CD4-positive, alpha-beta T cell treated with Interleukin-6 for 4 hours (primary cell): ENCODE measurements at regions not wholly inside any gene's neighbourhood (a gene's known extent, or its start where the extent isn't known, plus 50 kb on each side); places are given as distances from the start of the nearest gene placed in this dataset.
"Not testable (repeated sequence)": the region's sequence is repeated elsewhere in the genome, so short reads cannot be mapped to it uniquely, and the experiment has no call there.

Experiments used
- DNase-seq: peaks from one replicate; pipeline ENCODE4 v3.0.0-alpha.2; 2020; ENCODE audit warnings: mixed read lengths

GRCh38 chr9:30774326-30774725, 1610.1 kb upstream of the ACO1 start:
- DNase-seq = no peak

DNA sequence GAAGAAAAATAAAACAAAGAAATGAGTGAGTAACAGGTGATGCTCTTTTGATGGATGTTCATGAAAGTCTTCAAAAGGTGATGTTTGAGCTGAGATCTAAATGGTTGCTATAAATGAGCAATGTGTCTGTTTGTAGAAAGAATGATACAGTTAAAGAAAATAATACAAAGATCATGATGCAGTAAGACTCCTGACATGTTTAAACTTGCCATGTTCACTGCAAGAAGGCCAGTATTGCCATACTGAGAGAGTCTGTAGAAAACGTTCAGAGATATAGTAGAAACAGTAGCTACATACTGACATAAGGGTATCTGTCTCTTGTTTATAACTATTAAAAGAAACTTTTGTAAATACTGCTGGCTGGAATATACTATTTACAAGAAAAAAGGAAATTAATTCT, 1609.2 kb upstream of the ACO1 start:
- no peak for DNase-seq

DNA sequence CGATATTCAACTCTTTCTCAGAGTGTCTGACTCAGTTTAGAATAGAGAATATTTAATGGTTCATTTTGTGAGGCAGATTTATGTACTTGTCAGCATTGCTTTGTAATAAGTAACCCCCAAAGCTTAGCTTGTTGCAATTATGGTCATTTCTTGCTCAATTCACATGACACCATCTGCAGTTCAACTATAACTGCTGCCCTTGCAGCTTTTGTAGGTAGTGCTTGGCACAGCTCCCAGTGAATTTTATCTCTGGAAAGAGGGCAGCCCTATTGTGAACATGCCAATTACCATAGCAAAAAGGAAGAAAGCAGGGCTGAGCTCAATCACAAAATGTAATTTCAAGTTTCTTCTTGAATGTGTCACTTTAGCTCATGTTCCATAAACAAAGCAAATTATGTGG, 1587.7 kb upstream of the ACO1 start:
- DNase-seq = no peak

- DNase-seq = no peak
Measured at GRCh38 chr9:30799527-30800101, 1584.8 kb upstream of the ACO1 start.

DNA sequence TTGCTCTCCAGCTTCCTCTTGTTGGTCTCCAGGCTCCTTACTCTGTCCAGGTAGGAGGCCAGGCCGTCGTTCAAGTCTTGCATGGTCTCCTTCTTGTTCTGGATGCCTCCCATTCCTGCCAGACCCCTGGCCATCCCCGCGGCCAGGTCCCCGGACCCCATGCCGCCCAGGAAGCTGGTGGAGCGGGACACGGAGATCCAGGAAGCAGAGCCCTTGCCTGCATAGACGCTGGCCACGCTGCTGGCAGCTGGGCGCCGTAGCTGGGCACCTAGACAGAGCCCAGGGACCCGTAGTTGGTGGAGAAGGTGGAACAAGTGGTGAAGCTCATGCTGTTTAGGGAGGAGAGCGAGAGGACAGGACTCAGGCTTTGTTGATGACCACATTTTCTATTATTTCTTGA, 1584.0 kb upstream of the ACO1 start:
- no peak for DNase-seq

DNA sequence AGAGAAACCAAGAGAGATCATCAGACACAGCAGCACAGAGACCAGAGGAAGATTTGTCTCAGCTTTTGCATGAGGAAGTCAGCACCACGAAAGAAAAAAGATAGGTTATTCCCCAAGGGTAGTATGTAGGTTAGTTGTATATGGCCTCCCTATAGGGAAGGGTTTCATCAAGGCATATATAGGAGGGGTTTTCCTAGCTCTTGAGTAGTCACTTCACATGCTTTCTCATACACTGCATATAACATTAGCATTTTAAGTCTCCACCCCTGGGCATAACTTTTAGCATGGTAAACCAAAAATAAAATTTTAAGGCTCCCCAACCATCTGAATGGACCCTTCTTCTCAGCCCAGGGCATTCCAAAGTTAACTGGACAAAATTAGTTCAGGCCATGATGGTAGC, 1571.6 kb upstream of the ACO1 start:
- no peak for DNase-seq

DNA sequence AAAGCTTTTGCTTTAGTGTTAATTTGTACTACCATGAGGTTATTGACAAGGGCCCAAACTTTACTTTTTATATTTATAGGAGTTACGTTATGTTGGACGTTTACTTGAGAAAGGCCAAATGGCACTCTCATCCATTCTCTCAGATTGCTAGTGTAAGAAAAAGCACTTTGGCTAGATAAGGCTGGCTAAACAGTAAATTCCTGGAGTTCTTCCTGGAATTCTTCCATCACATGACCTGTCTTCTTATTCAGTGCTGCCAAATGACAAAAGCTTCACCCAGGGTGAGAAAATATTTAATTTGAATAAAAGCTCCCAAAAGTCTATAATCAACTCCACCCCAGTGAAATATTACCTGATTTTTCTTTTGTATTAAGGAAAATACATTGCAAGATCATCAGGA, 1568.9 kb upstream of the ACO1 start:
- no peak for DNase-seq

GRCh38 chr9:30845136-30845535, 1539.3 kb upstream of the ACO1 start:
- no peak for DNase-seq

DNA sequence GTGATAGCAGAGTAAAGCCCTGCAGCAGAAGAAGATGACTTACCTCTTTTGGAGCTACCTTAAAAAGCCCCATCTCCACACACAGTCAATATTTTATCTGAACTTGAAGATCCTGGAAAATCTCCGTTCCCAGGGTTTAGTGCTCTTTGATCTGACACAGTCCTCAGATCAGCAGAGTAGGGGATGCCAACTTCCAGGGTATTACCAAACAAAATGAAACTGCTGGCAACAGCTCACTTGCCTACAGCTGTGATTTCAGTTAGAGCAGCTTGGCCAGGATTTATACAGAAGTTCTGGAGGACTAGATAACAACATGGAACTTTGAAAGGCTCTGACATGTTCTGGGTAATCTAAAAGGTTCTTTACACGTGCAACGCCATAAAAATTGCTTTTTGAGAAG, 1537.8 kb upstream of the ACO1 start:
- no peak for DNase-seq

DNA sequence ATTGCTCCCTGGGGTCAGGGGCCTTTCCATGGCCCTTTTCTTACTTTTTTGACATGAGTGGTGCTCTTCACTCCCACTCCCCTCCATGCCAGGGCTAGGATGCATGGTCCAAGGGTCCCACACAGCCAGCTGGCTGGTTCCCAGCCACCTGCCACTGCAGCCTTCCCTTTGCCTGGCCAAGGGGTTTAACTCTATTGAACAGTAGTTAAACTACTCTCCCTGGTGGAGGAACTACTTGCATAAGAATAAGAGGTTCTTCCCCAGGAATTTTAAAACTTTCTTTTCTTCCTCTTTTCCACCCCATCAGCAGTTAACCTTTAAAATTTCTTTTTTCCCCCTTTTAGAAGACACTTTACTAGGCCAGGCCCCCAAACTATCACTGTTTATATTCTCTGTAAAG, 1532.8 kb upstream of the ACO1 start:
- DNase-seq = no peak

DNA sequence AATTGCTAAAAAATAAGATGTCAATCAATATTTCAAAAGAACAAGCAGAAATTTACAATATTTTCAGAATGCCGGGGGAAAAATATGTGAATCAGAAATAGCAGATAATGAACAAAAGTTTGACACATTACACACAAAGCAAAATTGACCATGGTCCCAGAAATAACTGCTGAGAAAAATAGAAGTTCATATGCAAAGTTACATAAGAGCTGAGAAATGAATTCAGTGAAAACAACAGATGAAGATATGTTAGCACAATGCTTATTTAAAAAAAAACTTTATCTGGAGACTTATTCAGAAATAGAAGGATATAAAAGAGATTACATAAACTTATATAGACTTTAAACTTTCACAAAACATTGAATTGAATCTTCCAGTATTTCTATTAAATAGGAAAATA, 1483.7 kb upstream of the ACO1 start:
- DNase-seq = no peak

DNA sequence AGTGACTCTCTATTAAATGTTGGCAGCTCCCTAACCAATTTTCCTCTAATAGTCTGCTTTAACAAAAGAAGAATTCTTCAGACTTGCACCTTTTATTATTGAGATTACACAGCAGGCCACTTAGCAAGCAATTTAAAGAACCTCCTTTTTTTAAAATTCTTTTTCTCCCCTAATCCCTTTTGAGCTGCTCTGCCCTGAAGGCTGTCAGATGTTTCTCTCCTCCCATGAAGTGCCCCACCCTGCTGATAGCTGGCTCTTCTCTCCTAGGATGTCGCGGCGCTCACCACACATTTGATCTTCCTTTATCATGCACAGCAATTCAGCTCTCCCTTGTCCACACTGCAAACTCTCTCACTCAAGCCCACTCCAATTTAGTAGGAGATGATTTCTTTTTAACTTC, 1471.1 kb upstream of the ACO1 start:
- no peak for DNase-seq

DNA sequence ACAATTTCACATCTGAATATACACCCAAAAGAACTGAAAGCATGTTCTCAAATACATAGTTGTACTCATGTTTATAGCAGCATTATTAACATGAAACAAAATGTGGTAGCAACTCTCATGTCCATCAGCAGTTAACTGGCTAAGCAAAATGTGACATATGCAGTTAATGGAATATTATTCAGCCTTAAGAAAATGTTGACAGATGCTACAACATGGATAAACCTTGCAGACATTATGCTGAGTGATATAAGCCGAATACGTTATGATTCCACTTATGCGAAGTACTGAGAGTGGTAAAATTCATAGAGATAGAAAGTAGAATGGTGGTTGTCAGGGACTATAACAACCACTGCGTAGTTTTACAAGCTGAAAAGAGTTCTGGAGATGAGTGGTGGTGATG, 1469.0 kb upstream of the ACO1 start:
- DNase-seq = no peak

DNA sequence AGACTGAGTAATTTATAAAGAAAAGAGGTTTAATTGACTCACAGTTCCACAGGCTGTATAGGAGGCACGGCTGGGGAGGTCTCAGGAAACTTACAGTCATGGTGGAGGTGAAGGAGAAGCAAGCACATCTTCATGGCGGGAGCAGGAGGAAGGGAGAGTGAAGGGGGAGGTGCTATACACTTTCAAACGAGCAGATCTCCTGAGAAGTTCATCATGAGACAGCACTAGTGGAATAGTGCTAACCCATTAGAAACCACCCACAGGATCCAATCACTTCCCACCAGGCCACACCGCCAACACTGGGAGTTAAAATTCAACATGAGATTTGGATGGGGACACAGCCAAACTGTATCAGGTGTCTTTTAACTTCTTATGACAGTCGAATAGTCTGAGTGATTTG, 1459.3 kb upstream of the ACO1 start:
- DNase-seq = no peak

DNA sequence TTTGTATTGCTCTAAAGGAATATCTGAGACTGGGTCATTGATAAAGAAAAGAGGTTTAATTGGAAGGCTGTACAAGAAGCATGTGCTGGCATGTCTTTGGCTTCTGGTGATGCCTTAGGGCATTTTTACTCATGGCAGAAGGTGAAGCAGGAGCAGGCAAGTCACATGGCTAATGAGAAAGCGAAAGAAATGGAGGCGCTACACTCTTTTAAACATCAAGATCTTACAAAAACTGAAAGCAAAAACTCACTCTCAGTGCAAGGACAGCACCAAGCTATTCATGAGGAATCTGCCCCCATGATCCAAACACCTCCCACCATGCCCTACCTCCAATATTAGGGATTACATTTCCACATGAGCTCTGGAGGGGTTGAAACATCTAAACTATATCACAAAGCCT, 1458.8 kb upstream of the ACO1 start:
- DNase-seq = no peak

- no peak for DNase-seq
Measured at GRCh38 chr9:30928045-30928444, 1456.4 kb upstream of the ACO1 start.

- no peak for DNase-seq
Measured at GRCh38 chr9:30932226-30932625, 1452.2 kb upstream of the ACO1 start.

- no peak for DNase-seq
Measured at GRCh38 chr9:30935730-30936129, 1448.7 kb upstream of the ACO1 start.

GRCh38 chr9:30937106-30937505, 1447.3 kb upstream of the ACO1 start:
- DNase-seq = no peak

DNA sequence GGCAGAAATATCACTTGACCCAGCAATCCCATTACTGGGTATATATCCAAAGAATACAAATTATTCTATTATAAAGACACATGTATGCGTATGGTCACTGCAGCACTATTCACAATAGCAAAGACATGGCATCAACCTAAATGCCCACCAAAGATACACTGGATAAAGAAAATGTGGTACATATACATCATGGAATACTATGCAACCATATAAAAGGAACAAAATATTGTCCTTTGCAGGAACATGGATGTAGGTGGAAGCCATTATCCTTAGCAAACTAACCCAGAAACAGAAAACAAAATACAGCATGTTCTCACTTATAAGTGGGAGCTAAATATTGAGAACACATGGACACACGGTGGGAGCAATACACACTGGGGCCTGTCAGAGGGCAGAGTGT, 1441.6 kb upstream of the ACO1 start:
- not testable (repeated sequence) for DNase-seq

DNA sequence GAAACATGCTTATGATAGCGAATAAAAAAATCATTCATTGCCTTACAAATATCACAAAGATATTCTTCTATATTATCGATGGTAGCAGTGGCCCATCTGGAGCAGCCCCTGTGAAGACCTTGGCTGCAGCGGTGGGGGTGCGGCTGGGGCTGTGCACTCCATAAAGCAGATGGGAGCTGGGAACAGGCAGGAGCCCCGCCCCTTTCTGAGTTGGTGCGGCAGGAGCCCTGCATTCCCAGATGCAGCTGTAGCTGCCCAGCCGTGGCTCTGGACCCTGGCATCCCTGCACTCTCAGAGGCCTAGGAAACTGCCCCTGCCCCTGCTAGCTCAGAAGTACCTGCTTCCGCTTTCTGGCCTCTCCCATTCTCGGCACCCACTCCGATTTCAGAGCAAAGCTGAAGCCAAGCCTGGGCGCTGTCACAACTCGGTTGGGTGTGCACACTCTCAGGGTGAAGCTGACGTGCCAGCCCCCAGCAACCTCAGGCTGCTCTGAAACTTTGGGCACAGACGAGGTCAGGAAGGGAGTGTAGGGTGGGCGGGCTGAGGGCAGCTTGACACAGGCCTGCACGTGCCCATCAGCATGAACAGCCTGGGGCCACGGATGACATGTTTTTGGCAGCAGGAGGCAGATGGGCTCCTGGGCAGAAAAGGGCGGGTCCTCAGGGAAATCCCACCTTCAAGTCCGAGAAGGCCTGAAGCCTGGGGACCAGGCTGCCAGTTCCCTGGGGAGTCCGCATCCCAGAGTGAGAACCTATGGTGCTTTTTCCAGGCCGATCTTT, 1440.8 kb upstream of the ACO1 start:
- DNase-seq = no peak

GRCh38 chr9:30944225-30944569, 1440.2 kb upstream of the ACO1 start:
- no peak for DNase-seq

DNA sequence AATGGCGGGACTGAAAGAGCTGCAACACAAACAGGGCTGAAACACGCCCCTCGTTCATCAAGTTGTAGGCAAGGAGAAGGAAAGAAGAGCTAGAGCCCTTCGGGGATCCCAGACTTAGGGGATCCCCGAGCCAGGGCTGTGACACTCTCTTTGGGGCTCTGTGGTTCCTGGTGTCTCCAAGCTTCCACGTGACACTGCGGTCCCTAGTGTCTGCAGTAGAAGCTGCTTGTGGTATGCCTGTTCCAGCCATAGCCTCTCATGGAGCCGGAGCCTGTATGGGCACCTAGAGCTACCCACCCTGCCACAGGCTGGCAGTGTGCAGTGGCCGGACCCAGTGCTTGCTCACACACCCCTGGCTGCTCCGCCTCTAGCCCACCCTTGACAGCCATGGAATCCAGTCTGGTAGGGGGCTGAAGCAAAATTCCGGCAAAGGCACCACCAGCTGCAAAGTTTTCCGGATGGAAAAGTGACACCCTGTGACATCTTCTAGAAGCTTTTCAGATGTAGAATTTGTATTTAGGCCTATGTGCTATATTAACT, 1439.6 kb upstream of the ACO1 start:
- DNase-seq = no peak

GRCh38 chr9:30964332-30964731, 1420.1 kb upstream of the ACO1 start:
- no peak for DNase-seq

DNA sequence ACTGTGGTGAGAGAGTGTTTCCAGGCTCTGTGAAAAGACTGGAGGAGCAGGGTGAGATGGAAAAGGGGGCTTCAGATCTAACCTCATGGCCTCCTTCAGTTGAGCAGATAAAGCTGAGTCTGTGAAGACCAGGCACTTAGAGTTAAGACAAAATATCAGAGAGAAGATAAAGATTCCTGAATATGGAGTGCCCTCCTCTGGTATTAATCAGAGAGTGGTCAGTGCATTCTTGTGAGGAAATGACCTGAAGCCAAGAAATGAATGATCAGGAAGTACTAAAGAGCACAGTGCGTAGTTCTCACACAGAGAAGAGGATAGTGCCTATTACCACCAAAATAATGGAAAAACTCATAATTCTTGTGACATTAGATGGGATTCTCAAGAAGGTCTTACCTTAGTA, 1417.0 kb upstream of the ACO1 start:
- no peak for DNase-seq
